ENCODE measurements at regions not wholly inside any gene's neighbourhood (a gene's known extent, or its start where the extent isn't known, plus 50 kb on each side); places are given as distances from the start of the nearest gene placed in this dataset.
"Not testable (repeated sequence)": the region's sequence is repeated elsewhere in the genome, so short reads cannot be mapped to it uniquely, and the experiment has no call there.

DNA sequence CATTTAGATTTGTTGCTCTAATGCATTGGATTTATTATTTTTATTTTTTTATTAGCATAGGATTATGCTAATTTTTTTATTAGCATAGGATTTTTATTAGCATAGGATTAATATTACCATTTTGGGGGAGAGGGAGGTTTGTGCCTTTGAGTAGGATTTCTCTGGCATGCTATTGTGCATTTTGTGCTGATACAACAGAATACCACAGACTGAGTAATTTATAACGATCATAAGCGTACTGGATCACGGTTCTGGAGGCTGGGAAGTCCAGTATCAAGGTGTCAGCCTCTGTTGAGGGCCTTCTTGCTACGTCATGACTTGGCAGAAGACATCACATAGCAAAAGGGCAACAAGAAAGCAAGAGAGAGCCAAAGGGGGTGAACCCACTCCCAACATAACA is 187.5 kb downstream of the XPNPEP1 start:
- DNase-seq (ENCODE audit: extremely low spot score) = no peak
- POLR2A ChIA-PET = no interaction called here
- no peak for TF ChIP-seq CTCF (IDR thresholded peaks at IDR 0.05; ENCODE audit: control extremely low read depth, extremely low read depth, low read depth, missing control alignments)
- CTCF ChIA-PET = no interaction called here

DNA sequence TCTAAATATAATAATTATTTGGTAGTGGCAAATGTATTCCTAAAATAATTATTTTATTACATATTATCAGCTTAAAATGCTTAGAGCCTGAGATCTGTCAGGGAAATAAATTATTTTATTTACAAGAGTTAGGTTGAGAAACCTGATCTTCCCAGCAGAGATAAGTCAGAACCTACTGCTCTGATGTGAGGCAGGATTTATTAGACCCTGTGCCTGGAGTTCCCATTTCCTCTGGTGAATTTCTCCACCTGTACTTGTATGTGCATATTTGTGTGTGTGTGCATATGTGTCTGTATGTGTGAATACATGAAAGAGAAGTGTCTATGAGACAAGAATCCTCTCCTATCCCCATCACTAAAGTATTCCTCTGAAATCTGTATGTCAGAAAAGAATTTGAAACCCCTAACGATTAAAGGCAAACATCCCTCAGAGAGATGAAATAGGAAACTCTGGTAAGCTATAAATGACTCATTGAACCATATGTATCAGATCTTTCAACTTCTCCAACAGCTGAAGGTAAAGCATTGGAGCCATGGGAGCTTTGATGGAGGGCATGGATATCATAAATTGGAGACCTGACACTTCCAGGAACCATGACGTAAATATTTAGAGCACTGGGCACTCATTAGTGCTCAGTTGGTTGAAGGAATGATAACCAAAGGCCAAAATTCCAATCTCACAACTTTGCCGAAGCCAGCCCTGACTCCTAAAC is 190.9 kb downstream of the XPNPEP1 start:
- no peak for DNase-seq (ENCODE audit: extremely low spot score)
- ChIA-PET POLR2A (no interaction called here), CTCF (no interaction called here)
- no peak for TF ChIP-seq CTCF (IDR thresholded peaks at IDR 0.05; ENCODE audit: control extremely low read depth, extremely low read depth, low read depth, missing control alignments)

- POLR2A ChIA-PET = not testable (repeated sequence)
- CTCF ChIA-PET = interaction anchor here (1.0 kb wide), 1 partner anchor 9 kb away, joined by 3 read pairs; no protein-coding TSS in a partner anchor
Measured at GRCh38 chr10:109729895-109730294, 193.4 kb downstream of the XPNPEP1 start.

DNA sequence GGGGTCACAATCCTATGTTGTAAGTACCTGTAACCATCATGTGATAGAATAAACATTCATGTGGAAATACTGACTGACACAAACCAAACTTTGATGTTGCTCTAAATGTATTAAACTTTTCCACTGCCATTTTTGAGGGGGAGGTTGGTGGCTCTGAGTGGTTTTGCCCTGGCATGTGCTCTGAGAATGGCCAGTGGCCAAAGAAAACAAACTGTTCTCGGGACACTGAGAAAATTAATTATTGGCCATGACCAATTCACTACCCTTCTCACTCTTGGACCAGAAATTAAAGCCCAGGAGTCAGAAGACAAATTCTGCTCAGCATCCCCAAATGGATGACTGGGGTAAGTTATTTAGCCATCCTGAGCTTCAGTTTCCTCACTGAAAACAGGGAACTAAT is 195.9 kb downstream of the XPNPEP1 start:
- DNase-seq (ENCODE audit: extremely low spot score) = no peak
- no peak for TF ChIP-seq CTCF (IDR thresholded peaks at IDR 0.05; ENCODE audit: control extremely low read depth, extremely low read depth, low read depth, missing control alignments)
- ChIA-PET POLR2A (no interaction called here), CTCF (no interaction called here)

More at GRCh38 chr10:109729895-109730294, 193.4 kb downstream of the XPNPEP1 start:
- not testable (repeated sequence) for DNase-seq (ENCODE audit: extremely low spot score)

DNA sequence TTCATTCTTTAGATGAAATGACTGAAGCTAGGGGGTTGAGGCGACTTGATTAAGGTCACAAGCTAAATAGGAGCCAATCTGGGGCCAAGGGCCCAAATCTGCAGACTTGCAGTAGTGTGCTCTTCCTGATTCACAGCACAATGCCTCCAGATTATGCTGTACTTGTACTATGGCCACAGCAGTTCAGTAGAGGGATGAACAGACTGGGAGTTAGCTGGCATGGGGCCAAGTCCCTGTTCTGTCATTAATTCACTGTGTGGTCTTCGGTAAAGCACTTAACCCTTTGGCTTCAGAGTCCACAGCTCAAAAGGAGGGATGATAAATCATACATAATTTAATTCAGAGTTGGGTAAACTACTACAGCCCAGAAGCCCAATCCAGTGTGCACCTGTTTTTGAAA is 196.8 kb downstream of the XPNPEP1 start:
- POLR2A ChIA-PET = no interaction called here
- DNase-seq (ENCODE audit: extremely low spot score) = no peak
- CTCF ChIA-PET = no interaction called here
- no peak for TF ChIP-seq CTCF (IDR thresholded peaks at IDR 0.05; ENCODE audit: control extremely low read depth, extremely low read depth, low read depth, missing control alignments)

- ChIA-PET CTCF (no interaction called here), POLR2A (no interaction called here)
- no peak for DNase-seq (ENCODE audit: extremely low spot score)
- TF ChIP-seq CTCF (IDR thresholded peaks at IDR 0.05; ENCODE audit: control extremely low read depth, extremely low read depth, low read depth, missing control alignments) = no peak
Measured at GRCh38 chr10:109723305-109723704, 200.0 kb downstream of the XPNPEP1 start.

- DNase-seq (ENCODE audit: extremely low spot score) = no peak
- TF ChIP-seq CTCF (IDR thresholded peaks at IDR 0.05; ENCODE audit: control extremely low read depth, extremely low read depth, low read depth, missing control alignments) = no peak
- ChIA-PET POLR2A (no interaction called here), CTCF (interaction anchor here (1.1 kb wide), 1 partner anchor 10 kb away, joined by 3 read pairs; no protein-coding TSS in a partner anchor)
Measured at GRCh38 chr10:109721453-109722064, 201.8 kb downstream of the XPNPEP1 start.

Measured in GM10248 (cell line).